ENCODE measurements at regions not wholly inside any gene's neighbourhood (a gene's known extent, or its start where the extent isn't known, plus 50 kb on each side); places are given as distances from the start of the nearest gene placed in this dataset.

DNA sequence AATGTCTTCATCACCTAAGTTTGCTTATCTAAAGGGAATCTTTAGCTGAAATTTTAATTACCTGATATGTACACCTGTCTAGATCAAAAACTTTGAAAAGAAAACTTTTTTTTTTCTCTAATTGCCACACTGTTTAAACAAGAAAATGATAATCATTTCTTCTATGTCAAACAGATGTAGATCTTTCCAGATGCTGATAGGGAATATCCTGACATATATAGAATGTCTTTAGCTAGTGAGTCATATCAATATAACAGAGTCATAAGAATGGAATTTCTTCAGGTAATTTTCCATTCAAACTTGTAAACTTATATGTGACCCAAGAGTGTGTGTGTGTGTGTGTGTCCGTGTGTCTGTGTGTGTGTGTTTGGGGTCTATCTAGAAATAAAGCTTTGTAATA, 271.9 kb downstream of the GPM6A start:
- Histone ChIP-seq H3K4me3 (replicated peaks in 1 of 2; ENCODE audit: low read depth in 1 of 2, low read length in 2 of 2) (no peak overlapping the region), H3K27me3 (ENCODE audit: insufficient read depth, low read length) (no peaks in the 10 kb centered on the region), H3K4me2 (ENCODE audit: low read length) (peak overlapping the region; percentile 38), H3K9ac (ENCODE audit: low read length) (no peak overlapping the region), H2AFZ (ENCODE audit: low read depth, low read length, poor library complexity, severe bottlenecking) (peak overlapping the region; percentile 86), H4K20me1 (ENCODE audit: insufficient read depth) (no peaks in the 10 kb centered on the region), H3K9me3 (ENCODE audit: control insufficient read depth in 1 of 2, insufficient read depth in 1 of 2, low read depth in 1 of 2, low read length in 2 of 2) (no peaks in the 10 kb centered on the region), H3K4me1 (ENCODE audit: control insufficient read depth in 1 of 2, insufficient read depth in 2 of 2, low read length in 2 of 2) (peaks cover 13 to 15% of the 10 kb centered on the region in 2 experiments; a peak in 3 of 4 replicates), H3K27ac (ENCODE audit: low read depth, low read length) (no peak overlapping the region), H3K9me2 (ENCODE audit: insufficient read depth) (no peaks in the 10 kb centered on the region), H3K79me2 (ENCODE audit: insufficient read depth, low read length) (no peaks in the 10 kb centered on the region), H3K36me3 (ENCODE audit: control insufficient read depth in 1 of 2, insufficient read depth in 2 of 2, low read length in 2 of 2) (no peaks in the 10 kb centered on the region)
- BruUV-seq (replicated peaks) = no TSS peak
- POLR2A ChIA-PET = no interaction called here
- DNase-seq (ENCODE audit: low read depth, low spot score) = peak; percentile 10
- TF ChIP-seq YY1 (IDR thresholded peaks at IDR 0.05; ENCODE audit: extremely low read depth, insufficient replicate concordance, low read depth, low read length) (no peak), JUND (IDR thresholded peaks at IDR 0.05) (peak; percentile 36), SP1 (IDR thresholded peaks at IDR 0.05; ENCODE audit: low read depth) (peak; percentile 42; the same call in 1 of the 2 replicates), ZFX (IDR thresholded peaks at IDR 0.05) (no peak), FOSL1 (IDR thresholded peaks at IDR 0.05; ENCODE audit: low read depth) (peak; percentile 58)
- TF ChIP-seq, protein P1, sequence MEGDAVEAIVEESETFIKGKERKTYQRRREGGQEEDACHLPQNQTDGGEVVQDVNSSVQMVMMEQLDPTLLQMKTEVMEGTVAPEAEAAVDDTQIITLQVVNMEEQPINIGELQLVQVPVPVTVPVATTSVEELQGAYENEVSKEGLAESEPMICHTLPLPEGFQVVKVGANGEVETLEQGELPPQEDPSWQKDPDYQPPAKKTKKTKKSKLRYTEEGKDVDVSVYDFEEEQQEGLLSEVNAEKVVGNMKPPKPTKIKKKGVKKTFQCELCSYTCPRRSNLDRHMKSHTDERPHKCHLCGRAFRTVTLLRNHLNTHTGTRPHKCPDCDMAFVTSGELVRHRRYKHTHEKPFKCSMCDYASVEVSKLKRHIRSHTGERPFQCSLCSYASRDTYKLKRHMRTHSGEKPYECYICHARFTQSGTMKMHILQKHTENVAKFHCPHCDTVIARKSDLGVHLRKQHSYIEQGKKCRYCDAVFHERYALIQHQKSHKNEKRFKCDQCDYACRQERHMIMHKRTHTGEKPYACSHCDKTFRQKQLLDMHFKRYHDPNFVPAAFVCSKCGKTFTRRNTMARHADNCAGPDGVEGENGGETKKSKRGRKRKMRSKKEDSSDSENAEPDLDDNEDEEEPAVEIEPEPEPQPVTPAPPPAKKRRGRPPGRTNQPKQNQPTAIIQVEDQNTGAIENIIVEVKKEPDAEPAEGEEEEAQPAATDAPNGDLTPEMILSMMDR (IDR thresholded peaks at IDR 0.05 in 2 of 3, conservative IDR thresholded peaks at IDR 0.05 in 1 of 3; ENCODE audit: borderline replicate concordance in 1 of 3, insufficient read depth in 1 of 3, low read depth in 2 of 3, low read length in 2 of 3) = no peak
- intact Hi-C loops (cut with micrococcal nuclease) = no loop called here
- RAD21 ChIA-PET (ENCODE audit: low non-redundant PET in 1 of 2, low total read pairs in 2 of 2, uncharacterized antibody in 2 of 2, unreplicated experiment in 2 of 2) = no interaction called here
- CTCF ChIA-PET = no interaction called here
- ATAC-seq = peak; percentile 55; the same call in 1 of the 2 replicates

DNA sequence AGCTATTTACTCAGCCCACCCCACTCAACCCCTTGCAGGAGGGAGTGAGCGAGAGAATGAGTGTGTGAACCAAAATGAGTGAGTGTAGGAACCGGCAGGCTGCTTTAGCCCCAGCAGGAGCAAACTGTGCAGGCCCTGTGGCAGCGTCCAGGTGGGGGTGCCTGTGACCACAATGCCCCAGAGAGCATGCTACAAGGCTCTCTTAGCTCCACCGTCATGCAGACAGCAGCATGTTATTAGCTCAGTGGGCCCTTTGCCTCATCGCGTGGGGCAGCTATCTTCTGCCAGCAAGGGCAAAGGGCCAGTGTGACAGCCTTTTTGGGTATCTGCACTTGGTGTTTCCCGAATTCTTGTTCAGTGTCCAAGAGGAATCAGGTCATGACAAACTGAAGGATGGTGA, 271.3 kb downstream of the GPM6A start:
- RAD21 ChIA-PET (ENCODE audit: low non-redundant PET in 1 of 2, low total read pairs in 2 of 2, uncharacterized antibody in 2 of 2, unreplicated experiment in 2 of 2) = no interaction called here
- POLR2A ChIA-PET = no interaction called here

More for the DNA sequence above, 271.3 kb downstream of the GPM6A start:
- DNase-seq (ENCODE audit: low read depth, low spot score) = no peak
- Histone ChIP-seq H3K27ac (ENCODE audit: low read depth, low read length) (no peak overlapping the region), H3K36me3 (ENCODE audit: control insufficient read depth in 1 of 2, insufficient read depth in 2 of 2, low read length in 2 of 2) (no peaks in the 10 kb centered on the region), H3K27me3 (ENCODE audit: insufficient read depth, low read length) (no peaks in the 10 kb centered on the region), H3K4me3 (replicated peaks in 1 of 2; ENCODE audit: low read depth in 1 of 2, low read length in 2 of 2) (no peak overlapping the region), H4K20me1 (ENCODE audit: insufficient read depth) (no peaks in the 10 kb centered on the region), H3K9ac (ENCODE audit: low read length) (no peak overlapping the region), H3K4me1 (ENCODE audit: control insufficient read depth in 1 of 2, insufficient read depth in 2 of 2, low read length in 2 of 2) (peaks cover 13 to 15% of the 10 kb centered on the region in 2 experiments; a peak in 3 of 4 replicates), H3K4me2 (ENCODE audit: low read length) (no peak overlapping the region), H2AFZ (ENCODE audit: low read depth, low read length, poor library complexity, severe bottlenecking) (peak overlapping the region; percentile 86), H3K79me2 (ENCODE audit: insufficient read depth, low read length) (no peaks in the 10 kb centered on the region), H3K9me2 (ENCODE audit: insufficient read depth) (no peaks in the 10 kb centered on the region), H3K9me3 (ENCODE audit: control insufficient read depth in 1 of 2, insufficient read depth in 1 of 2, low read depth in 1 of 2, low read length in 2 of 2) (no peaks in the 10 kb centered on the region)
- no TSS peak for BruUV-seq (replicated peaks)
- ATAC-seq = peak; percentile 64
- CTCF ChIA-PET = no interaction called here
- no peak for TF ChIP-seq CBX3 (IDR thresholded peaks at IDR 0.05; ENCODE audit: low read depth)
- TF ChIP-seq, protein P2, sequence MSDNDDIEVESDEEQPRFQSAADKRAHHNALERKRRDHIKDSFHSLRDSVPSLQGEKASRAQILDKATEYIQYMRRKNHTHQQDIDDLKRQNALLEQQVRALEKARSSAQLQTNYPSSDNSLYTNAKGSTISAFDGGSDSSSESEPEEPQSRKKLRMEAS (IDR thresholded peaks at IDR 0.05) = no peak
- no peak for TF ChIP-seq JUND (IDR thresholded peaks at IDR 0.05)
- TF ChIP-seq ZNF274 (IDR thresholded peaks at IDR 0.05; ENCODE audit: low read depth, low read length) = no peak
- TF ChIP-seq ELF1 (IDR thresholded peaks at IDR 0.05; ENCODE audit: borderline replicate concordance, low read depth) = no peak
- TF ChIP-seq TCF7L2 (IDR thresholded peaks at IDR 0.05; ENCODE audit: borderline replicate concordance, extremely low read depth, insufficient read depth, insufficient read length) = no peak
- no peak for TF ChIP-seq EZH2phosphoT487 (IDR thresholded peaks at IDR 0.05; ENCODE audit: borderline replicate concordance)
- TF ChIP-seq RAD21 (IDR thresholded peaks at IDR 0.05; ENCODE audit: low read depth) = no peak
- TF ChIP-seq POLR2AphosphoS5 (IDR thresholded peaks at IDR 0.05; ENCODE audit: low read depth, low read length) = no peak
- TF ChIP-seq, protein P3, sequence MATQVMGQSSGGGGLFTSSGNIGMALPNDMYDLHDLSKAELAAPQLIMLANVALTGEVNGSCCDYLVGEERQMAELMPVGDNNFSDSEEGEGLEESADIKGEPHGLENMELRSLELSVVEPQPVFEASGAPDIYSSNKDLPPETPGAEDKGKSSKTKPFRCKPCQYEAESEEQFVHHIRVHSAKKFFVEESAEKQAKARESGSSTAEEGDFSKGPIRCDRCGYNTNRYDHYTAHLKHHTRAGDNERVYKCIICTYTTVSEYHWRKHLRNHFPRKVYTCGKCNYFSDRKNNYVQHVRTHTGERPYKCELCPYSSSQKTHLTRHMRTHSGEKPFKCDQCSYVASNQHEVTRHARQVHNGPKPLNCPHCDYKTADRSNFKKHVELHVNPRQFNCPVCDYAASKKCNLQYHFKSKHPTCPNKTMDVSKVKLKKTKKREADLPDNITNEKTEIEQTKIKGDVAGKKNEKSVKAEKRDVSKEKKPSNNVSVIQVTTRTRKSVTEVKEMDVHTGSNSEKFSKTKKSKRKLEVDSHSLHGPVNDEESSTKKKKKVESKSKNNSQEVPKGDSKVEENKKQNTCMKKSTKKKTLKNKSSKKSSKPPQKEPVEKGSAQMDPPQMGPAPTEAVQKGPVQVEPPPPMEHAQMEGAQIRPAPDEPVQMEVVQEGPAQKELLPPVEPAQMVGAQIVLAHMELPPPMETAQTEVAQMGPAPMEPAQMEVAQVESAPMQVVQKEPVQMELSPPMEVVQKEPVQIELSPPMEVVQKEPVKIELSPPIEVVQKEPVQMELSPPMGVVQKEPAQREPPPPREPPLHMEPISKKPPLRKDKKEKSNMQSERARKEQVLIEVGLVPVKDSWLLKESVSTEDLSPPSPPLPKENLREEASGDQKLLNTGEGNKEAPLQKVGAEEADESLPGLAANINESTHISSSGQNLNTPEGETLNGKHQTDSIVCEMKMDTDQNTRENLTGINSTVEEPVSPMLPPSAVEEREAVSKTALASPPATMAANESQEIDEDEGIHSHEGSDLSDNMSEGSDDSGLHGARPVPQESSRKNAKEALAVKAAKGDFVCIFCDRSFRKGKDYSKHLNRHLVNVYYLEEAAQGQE (IDR thresholded peaks at IDR 0.05; ENCODE audit: low read depth) = no peak
- TF ChIP-seq YY1 (IDR thresholded peaks at IDR 0.05; ENCODE audit: extremely low read depth, insufficient replicate concordance, low read depth, low read length) = no peak
- no peak for TF ChIP-seq CEBPB (IDR thresholded peaks at IDR 0.05; ENCODE audit: low read depth)
- intact Hi-C loops (cut with micrococcal nuclease) = no loop called here
